ENCODE measurements at regions not wholly inside any gene's neighbourhood (a gene's known extent, or its start where the extent isn't known, plus 50 kb on each side); places are given as distances from the start of the nearest gene placed in this dataset.
A peak's percentile ranks its signal among the peaks of the same experiment; 100 is the strongest.

GRCh38 chr5:98608052-98608451 lies 165.4 kb upstream of the RGMB start:
- no peak for DNase-seq (ENCODE audit: low read depth)

GRCh38 chr5:98614341-98614740 lies 159.1 kb upstream of the RGMB start:
- DNase-seq (ENCODE audit: low read depth), result no peak

- DNase-seq (ENCODE audit: low read depth), result no peak
Observed at GRCh38 chr5:98621821-98622220, 151.6 kb upstream of the RGMB start.

GRCh38 chr5:98624145-98624880 lies 149.2 kb upstream of the RGMB start:
- DNase-seq (ENCODE audit: low read depth), result no peak

- no peak for DNase-seq (ENCODE audit: low read depth)
Observed at GRCh38 chr5:98627121-98627520, 146.3 kb upstream of the RGMB start.

GRCh38 chr5:98630621-98631020 lies 142.8 kb upstream of the RGMB start:
- no peak for DNase-seq (ENCODE audit: low read depth)

- DNase-seq (ENCODE audit: low read depth), result peak; percentile 14
Observed at GRCh38 chr5:98631311-98632054, 142.0 kb upstream of the RGMB start.

- DNase-seq (ENCODE audit: low read depth), result no peak
Observed at GRCh38 chr5:98635656-98636055, 137.8 kb upstream of the RGMB start.

GRCh38 chr5:98637116-98637515 lies 136.3 kb upstream of the RGMB start:
- DNase-seq (ENCODE audit: low read depth), result no peak

GRCh38 chr5:98637557-98637956 lies 135.9 kb upstream of the RGMB start:
- no peak for DNase-seq (ENCODE audit: low read depth)

- peak; percentile 5 for DNase-seq (ENCODE audit: low read depth)
Observed at GRCh38 chr5:98638111-98638510, 135.4 kb upstream of the RGMB start.

- no peak for DNase-seq (ENCODE audit: low read depth)
Observed at GRCh38 chr5:98638701-98639100, 134.8 kb upstream of the RGMB start.

- no peak for DNase-seq (ENCODE audit: low read depth)
Observed at GRCh38 chr5:98639274-98639673, 134.2 kb upstream of the RGMB start.

- DNase-seq (ENCODE audit: low read depth), result no peak
Observed at GRCh38 chr5:98641671-98642070, 131.8 kb upstream of the RGMB start.

- DNase-seq (ENCODE audit: low read depth), result no peak
Observed at GRCh38 chr5:98643569-98643968, 129.9 kb upstream of the RGMB start.

- DNase-seq (ENCODE audit: low read depth), result no peak
Observed at GRCh38 chr5:98651715-98652114, 121.7 kb upstream of the RGMB start.

- DNase-seq (ENCODE audit: low read depth), result no peak
Observed at GRCh38 chr5:98656125-98656795, 117.2 kb upstream of the RGMB start.

- no peak for DNase-seq (ENCODE audit: low read depth)
Observed at GRCh38 chr5:98656796-98657195, 116.7 kb upstream of the RGMB start.

GRCh38 chr5:98657559-98657958 lies 115.9 kb upstream of the RGMB start:
- DNase-seq (ENCODE audit: low read depth), result no peak

GRCh38 chr5:98663521-98663920 lies 109.9 kb upstream of the RGMB start:
- no peak for DNase-seq (ENCODE audit: low read depth)

GRCh38 chr5:98664736-98665135 lies 108.7 kb upstream of the RGMB start:
- no peak for DNase-seq (ENCODE audit: low read depth)

GRCh38 chr5:98679963-98680362 lies 93.5 kb upstream of the RGMB start:
- no peak for DNase-seq (ENCODE audit: low read depth)

GRCh38 chr5:98690002-98690401 lies 83.5 kb upstream of the RGMB start:
- no peak for DNase-seq (ENCODE audit: low read depth)

Measured in fibroblast of the conjunctiva (primary cell).